NCI-H2029 treated with DMSO at 0.1 percent for 48 hours (cell line): ENCODE measurements at regions not wholly inside any gene's neighbourhood (a gene's known extent, or its start where the extent isn't known, plus 50 kb on each side); places are given as distances from the start of the nearest gene placed in this dataset.

Source experiments
- DNase-seq: peaks from one replicate; lab custom pipeline; 2025; lab: John Stamatoyannopoulos, UW

DNA sequence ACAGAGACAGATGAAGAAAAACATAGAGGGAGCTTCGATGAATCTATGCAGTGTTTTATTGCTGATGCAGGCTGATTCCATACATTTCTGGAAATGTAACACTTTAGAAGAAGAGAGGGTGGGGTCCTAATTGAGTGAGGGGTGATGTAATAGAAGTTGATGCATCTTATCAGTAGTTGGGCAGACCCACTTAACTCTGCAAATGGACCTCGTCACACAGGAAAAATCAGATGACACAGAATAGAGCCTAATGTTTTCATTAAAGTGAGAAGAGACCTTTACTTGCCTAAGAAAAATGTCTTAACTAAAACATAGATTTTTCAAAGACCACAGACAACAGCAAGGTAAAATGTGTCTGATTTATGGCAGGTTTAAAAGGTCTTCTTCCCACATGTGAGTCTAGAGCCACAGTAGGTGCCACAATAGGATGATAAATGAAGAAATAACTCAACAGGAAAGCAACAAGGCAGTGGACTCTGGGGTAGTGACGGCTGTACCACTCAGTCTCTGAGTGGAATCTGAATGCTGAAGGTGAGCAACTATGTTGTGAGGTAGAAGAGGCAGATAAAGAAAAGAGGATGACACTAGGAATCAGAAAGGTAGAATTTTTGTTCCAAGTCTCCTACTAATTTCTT, 414.7 kb upstream of the PIK3C3 start:
- no peak for DNase-seq

GRCh38 chr18:41538751-41539150, 416.3 kb upstream of the PIK3C3 start:
- DNase-seq: no peak

DNA sequence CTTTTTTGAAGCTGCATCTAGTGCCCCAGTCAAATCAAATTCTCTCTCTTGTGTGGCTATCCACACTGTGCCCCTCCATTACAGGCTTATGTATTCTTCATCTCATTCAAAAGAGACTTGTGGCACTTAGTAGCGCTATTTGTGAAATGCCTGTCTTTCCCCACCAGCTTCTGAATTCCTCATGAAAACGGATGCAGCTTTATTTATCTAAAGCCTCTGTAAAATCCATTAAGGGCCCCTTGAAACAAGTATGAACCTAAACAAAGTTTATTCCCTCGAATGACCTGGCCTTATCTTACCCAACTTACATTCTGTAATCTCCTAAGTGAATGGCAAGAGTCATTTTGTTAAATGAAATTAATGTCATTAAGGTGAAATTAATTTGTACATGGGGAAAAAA, 417.4 kb upstream of the PIK3C3 start:
- no peak for DNase-seq

- no peak for DNase-seq
Measured at GRCh38 chr18:41532344-41533086, 422.5 kb upstream of the PIK3C3 start.

DNA sequence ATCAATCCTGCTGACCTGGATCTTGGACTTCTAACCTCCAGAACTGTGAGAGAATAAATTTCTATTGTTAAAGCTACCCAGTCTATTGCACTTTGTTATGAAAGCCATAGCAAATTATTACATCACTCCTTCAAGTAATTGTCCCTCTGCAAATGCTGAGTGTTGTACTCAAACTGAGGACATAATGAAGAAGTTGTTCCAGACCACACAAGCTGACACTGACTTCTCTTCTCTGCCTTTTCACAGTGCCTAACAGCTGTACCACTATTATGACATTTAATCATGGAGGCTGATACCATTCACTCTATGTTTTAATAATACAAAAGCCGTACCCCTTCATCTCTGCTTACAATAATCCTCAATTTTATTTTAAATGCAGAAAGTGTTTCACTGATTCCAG, 424.1 kb upstream of the PIK3C3 start:
- no peak for DNase-seq

GRCh38 chr18:41529093-41529492, 425.9 kb upstream of the PIK3C3 start:
- no peak for DNase-seq

GRCh38 chr18:41526054-41526453, 429.0 kb upstream of the PIK3C3 start:
- DNase-seq: no peak

- no peak for DNase-seq
Measured at GRCh38 chr18:41524674-41525470, 430.2 kb upstream of the PIK3C3 start.

GRCh38 chr18:41517142-41517541, 437.9 kb upstream of the PIK3C3 start:
- DNase-seq: no peak

DNA sequence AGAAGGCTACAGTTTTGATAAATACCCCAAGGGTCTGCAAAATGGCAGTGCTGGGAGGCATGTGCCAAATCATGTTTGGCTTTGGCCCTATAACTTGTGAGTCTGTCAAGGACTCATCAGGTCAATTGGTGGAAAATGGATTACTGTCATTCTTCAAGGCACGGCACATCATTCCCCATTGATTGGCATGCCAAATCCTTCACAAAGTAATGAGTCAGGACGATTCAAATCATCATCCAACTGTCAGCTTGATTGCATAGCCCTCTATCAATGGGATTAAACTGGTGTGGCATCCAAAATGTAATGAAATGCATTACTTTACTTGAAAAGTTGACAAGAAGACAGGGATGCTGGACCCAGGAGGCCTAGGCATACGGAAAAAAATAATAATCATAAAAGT, 441.6 kb upstream of the PIK3C3 start:
- no peak for DNase-seq

GRCh38 chr18:41504316-41504715, 450.7 kb upstream of the PIK3C3 start:
- no peak for DNase-seq

GRCh38 chr18:41501848-41502247, 453.2 kb upstream of the PIK3C3 start:
- no peak for DNase-seq

DNA sequence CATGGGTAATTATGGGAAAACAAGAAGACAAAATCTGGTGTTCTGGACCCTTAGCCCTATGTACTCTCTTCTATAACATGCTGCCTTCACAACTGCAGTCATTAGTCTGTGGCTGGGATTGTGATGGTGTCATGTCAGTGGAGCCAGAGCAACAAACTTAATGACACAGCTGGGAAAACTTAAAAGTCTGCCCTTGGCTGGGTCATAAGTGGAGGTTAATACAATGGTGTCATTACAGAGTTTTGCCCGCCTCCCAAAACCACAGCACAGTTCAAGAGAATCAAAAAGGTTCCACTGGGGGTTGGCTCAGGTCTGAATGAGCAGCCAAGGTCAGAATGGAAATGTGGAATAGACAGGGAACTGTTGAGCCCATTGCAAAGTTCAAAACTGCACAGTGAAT, 455.7 kb upstream of the PIK3C3 start:
- no peak for DNase-seq

DNA sequence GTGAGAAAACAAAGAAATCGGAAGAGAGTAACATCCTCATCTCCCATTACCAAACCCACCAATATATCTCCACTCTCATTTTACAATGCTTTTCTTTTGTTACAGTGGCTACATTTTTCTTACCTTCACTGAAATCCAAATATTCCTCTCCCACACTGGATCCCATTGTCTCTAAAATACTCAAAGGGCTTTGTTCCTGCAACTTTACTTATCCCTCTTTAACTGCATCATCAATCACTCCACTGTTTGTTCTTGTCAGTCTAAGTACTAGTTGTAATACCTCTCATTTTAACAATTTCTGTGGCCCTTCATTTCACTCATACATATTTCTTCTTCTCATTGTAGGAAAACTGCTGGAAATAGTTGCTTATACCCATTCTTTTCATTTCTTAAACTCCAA, 464.2 kb upstream of the PIK3C3 start:
- DNase-seq: no peak

DNA sequence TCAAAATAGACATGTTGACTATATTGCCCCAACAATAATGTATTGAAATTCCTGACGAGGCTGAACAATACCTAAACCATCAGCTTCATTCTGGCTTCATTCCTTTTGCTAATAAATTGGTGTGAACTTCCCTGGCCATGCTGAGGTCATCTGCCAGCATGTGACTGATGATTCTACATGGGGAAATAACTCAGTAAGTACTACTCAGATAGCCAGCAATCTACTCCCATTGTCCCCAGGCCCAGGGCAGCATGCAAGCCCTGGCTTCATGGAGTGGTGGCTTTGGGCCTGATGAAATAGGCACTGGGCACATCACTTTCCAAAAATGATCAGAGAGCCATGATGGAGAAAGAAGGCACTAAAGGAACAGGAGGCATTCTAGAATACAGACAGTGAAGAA, 468.5 kb upstream of the PIK3C3 start:
- no peak for DNase-seq

DNA sequence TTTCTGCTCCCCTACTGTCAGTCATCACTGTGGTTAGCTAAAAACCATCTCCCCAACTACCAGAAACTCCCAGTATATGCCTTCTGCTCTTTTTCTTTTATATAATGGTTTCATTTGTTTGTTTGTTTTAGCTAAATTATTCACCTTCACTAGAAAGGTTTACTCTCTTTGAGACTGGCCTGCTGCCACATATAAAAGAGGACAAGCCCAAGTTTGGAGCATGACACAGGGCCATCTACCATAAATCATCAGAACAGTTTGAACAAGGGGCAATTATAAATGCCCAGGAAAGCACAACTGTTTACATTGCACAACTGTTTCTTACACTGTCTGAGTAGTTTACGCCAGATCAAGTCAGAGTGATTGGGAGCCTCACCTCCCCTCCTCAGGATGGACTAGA, 471.0 kb upstream of the PIK3C3 start:
- no peak for DNase-seq

DNA sequence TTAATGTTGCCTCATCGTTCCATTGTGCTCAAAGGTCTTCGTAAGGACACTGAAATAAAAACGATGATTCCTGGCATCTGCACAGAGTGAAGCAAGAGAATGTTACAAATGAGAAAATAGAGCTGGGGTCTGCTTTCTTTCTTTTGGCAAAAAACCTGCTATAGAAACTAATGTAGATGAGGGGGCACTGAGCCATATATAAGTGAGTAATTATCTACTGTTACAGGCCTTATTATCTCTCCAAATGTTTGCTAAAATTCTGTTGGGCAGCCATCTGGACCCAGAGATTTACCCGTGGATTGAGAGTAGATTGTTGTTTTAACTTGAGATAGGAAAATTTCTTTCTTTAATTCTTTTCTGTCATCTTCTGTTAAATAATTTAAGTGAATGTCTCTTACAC, 472.5 kb upstream of the PIK3C3 start:
- no peak for DNase-seq

GRCh38 chr18:41466436-41467160, 488.4 kb upstream of the PIK3C3 start:
- DNase-seq: no peak

- DNase-seq: no peak
Measured at GRCh38 chr18:41465386-41465785, 489.6 kb upstream of the PIK3C3 start.

DNA sequence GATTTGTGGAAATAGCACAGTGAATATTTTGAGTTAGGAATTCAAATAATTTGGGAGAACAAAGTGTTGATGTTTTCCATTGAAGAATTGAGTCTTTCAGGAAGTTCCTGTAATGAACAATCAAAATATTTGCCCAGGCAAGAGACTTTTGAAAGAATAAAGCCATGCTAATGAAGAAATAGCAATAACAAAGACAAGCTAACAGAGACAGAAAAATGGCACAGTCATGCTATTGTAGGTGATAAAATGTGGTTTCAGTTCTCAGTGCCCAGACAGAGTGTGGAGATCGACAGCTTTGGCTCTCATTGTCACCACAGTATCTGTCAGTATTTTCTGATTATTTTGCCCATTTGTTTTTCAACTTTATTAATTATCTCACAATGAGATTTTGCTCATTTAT, 490.8 kb upstream of the PIK3C3 start:
- no peak for DNase-seq

DNA sequence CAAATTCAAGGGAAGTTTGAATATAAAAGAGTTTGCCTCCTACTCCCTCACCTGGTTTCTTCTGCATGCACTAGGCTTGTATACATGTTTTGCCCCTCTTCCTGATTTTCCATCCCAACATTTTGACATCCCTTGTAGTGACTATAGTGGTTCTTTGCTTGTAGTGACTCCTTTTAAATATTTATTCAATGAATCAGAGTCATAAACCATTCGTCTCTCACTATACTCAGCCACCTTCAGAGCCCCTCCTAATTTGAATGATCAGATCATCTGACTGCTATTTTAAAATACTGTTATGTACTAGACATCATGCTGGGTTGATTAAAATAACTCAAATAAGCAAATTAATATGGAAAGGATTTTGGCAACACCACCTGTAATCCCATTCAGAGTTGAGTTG, 492.1 kb upstream of the PIK3C3 start:
- no peak for DNase-seq

GRCh38 chr18:41461114-41461513, 493.9 kb upstream of the PIK3C3 start:
- DNase-seq: no peak

GRCh38 chr18:41459656-41460055, 495.4 kb upstream of the PIK3C3 start:
- no peak for DNase-seq
